ENCODE measurements at regions not wholly inside any gene's neighbourhood (a gene's known extent, or its start where the extent isn't known, plus 50 kb on each side); places are given as distances from the start of the nearest gene placed in this dataset.

DNA sequence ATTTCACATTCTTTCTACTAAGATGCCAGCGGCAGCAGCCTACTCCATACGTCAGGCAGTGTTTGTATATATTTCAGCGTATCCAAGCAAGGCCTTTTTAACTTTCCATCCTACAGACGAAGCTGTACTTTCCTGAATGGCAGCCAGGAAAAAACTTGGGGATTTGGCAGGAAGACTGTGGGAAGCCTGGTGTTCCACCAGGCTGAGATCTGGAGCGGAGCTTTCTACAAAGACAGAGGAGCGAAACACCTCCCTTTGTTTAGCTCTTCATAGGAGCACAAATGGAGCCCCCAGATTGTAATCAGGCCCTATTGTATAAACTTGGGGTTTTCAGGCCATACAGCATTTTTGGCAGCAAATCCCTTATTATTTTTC lies 143.8 kb downstream of the TES start:
- no peak for TF ChIP-seq EZH2 (optimal IDR thresholded peaks at IDR 0.05; ENCODE audit: low read depth, low read length)
- TF ChIP-seq, protein P1, sequence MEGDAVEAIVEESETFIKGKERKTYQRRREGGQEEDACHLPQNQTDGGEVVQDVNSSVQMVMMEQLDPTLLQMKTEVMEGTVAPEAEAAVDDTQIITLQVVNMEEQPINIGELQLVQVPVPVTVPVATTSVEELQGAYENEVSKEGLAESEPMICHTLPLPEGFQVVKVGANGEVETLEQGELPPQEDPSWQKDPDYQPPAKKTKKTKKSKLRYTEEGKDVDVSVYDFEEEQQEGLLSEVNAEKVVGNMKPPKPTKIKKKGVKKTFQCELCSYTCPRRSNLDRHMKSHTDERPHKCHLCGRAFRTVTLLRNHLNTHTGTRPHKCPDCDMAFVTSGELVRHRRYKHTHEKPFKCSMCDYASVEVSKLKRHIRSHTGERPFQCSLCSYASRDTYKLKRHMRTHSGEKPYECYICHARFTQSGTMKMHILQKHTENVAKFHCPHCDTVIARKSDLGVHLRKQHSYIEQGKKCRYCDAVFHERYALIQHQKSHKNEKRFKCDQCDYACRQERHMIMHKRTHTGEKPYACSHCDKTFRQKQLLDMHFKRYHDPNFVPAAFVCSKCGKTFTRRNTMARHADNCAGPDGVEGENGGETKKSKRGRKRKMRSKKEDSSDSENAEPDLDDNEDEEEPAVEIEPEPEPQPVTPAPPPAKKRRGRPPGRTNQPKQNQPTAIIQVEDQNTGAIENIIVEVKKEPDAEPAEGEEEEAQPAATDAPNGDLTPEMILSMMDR (IDR thresholded peaks at IDR 0.05; ENCODE audit: low read length) = no peak
- no peak for TF ChIP-seq EZH2phosphoT487 (IDR thresholded peaks at IDR 0.05; ENCODE audit: low read length)
